Loucy (cell line): ENCODE measurements at regions not wholly inside any gene's neighbourhood (a gene's known extent, or its start where the extent isn't known, plus 50 kb on each side); places are given as distances from the start of the nearest gene placed in this dataset.

Experiments
- EZH2phosphoT487 ChIP-seq: fragments of 200-600 bp; IDR thresholded peaks from 2 replicates; pipeline ENCODE4 v1.6.1; 2018; ENCODE audit warnings: antibody characterized with exemption, mild to moderate bottlenecking, moderate library complexity, borderline replicate concordance
- TF ChIP-seq, protein P1 (sequence below): fragments of 200-600 bp; sonication (generic); conservative IDR thresholded peaks from 2 replicates; pipeline ENCODE4 v1.5.1; 2014; ENCODE audit warnings: mild to moderate bottlenecking, antibody characterized with exemption, low read length

GRCh38 chr17:14619821-14620220, 318.9 kb downstream of the HS3ST3B1 start:
- TF ChIP-seq, protein P1, sequence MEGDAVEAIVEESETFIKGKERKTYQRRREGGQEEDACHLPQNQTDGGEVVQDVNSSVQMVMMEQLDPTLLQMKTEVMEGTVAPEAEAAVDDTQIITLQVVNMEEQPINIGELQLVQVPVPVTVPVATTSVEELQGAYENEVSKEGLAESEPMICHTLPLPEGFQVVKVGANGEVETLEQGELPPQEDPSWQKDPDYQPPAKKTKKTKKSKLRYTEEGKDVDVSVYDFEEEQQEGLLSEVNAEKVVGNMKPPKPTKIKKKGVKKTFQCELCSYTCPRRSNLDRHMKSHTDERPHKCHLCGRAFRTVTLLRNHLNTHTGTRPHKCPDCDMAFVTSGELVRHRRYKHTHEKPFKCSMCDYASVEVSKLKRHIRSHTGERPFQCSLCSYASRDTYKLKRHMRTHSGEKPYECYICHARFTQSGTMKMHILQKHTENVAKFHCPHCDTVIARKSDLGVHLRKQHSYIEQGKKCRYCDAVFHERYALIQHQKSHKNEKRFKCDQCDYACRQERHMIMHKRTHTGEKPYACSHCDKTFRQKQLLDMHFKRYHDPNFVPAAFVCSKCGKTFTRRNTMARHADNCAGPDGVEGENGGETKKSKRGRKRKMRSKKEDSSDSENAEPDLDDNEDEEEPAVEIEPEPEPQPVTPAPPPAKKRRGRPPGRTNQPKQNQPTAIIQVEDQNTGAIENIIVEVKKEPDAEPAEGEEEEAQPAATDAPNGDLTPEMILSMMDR = no peak
- no peak for TF ChIP-seq EZH2phosphoT487
